Lower leg skin (tissue), 3 donors: ENCODE measurements at regions not wholly inside any gene's neighbourhood (a gene's known extent, or its start where the extent isn't known, plus 50 kb on each side); places are given as distances from the start of the nearest gene placed in this dataset.

Experiments used
- CTCF ChIP-seq, 3 donors: fragments of 450-650 bp; IDR thresholded peaks; one replicate each; pipeline ENCODE4 v1.5.1; 2016; ENCODE audit warnings: antibody characterized with exemption in 3 of 3, mild to moderate bottlenecking in 3 of 3, moderate library complexity in 2 of 3
- POLR2A ChIP-seq, 2 donors: fragments of 450-650 bp; IDR thresholded peaks; one replicate each; pipeline ENCODE4 v1.6.1; 2016 to 2017; ENCODE audit warnings: antibody characterized with exemption in 2 of 2, mild to moderate bottlenecking in 1 of 2, moderate library complexity in 1 of 2

GRCh38 chr1:190633488-190633887 lies 155.8 kb upstream of the BRINP3 start:
- TF ChIP-seq CTCF (IDR thresholded peaks at IDR 0.05): no peak
- no peak for TF ChIP-seq POLR2A (IDR thresholded peaks at IDR 0.05)
